HG03196 (cell line): ENCODE measurements at regions not wholly inside any gene's neighbourhood (a gene's known extent, or its start where the extent isn't known, plus 50 kb on each side); places are given as distances from the start of the nearest gene placed in this dataset.

Source experiments
- ATAC-seq: cut with Tn5 transposase; IDR thresholded peaks from one replicate; pipeline ENCODE4 v1.9.1; 2021; ENCODE audit not compliant: unreplicated experiment

DNA sequence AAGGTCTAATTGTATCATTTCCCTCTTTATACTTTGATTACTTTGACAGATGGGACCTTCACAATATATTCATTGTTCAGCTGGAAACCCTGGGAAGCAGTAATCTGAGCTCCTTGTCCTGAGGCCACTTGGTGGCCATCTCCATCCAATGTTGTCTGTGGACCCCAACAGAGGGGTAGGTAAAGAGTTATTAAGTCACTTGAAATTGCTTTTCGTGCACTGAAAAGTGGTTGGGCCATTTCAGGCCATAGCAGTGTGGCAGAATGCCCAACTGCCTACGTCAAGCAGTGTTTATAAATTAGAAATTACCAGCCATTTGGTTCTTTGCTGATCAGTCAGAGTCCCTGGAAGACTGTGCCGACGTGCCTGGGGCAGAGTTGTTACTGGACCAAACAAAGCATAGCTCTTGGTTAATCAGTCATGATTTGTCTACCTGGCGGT is 308.3 kb upstream of the USP25 start:
- ATAC-seq = no peak

DNA sequence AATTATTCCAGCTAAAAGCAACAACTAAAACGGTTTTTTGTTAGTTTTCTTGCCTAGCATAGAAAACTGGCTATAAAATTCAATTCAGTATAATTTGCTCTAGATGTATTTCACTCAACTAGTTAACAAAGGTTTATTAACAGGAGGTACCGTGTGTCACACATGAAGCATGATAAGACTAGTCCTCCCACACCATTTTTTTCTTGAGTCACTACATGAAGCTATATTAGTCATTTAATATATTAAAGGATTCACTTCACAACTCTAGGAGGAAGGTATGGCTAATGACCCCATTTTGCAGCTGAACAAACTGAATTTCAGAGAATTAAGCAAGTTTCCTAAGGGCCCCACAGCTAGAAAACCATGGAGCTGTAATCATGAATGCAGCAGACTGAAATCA is 307.8 kb upstream of the USP25 start:
- no peak for ATAC-seq

DNA sequence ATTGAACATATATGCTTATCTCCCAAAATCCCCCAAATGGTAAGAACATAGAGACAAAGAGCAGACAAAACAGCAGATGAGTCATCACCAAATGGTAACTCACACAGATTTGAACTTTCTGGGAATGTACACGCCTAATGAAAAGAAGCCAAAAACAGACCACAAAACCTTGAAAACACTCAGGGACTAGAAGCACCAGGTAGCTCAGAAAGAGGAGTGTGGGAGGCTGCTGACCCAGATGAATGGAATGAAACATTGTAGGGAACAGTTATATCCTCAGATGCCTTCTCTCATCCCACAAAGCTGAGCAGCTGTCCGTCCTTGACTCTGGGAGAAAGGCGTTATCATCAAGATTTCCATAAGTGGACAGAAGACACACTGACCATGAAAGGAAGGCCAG is 307.0 kb upstream of the USP25 start:
- no peak for ATAC-seq

DNA sequence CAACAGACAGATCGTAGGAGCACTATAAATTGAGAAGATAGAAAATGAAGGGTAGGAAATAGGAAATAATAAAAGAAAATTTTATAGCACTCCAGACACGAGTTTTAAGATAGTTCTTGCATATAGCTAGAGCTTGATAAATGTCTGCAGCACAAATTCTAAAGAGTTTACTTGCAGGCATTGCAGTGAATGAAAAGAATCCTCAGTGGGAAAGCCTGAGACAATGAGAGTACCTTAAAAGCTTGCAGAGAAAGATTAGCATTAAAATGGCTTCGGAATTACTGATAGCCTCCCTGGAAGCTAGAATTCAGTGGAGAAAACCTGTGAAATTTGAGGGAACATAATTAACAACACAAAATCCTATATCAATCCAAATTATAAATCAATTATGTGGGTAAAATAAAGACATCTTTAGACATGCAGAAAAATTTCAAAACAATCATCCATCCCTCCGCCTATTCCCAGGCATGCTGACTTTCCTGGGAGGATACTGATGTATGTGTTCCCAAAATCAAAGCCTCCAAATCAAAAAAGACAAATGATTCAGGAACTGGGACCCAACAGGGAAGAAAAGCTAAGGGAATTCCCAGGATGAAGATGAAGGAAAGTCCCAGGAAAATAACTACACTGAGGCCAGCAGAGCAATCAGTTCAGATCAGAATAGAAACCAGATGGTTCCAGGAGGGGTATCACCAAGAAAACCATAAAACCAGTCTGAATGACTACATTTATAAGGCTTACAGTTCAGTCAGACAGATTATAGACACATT is 305.9 kb upstream of the USP25 start:
- ATAC-seq = no peak

DNA sequence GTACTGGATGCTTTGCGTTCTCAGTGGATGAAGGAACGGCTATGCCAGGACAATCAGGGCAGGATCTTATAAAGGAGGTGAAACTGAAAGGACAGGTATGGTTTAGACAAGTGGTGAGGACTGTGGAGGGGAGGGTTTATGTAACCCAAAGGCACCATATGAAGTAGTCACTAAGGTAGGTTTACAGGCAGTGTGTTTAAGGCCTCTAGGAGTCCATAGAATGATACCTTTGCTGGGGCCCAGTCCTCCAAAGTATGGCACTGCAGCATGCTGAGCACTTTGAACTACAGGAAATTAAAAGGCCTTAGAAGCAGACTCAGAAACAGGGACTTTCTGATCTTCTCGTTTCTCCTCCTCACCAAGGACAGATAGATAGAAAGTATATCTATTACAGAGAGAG is 304.7 kb upstream of the USP25 start:
- no peak for ATAC-seq

DNA sequence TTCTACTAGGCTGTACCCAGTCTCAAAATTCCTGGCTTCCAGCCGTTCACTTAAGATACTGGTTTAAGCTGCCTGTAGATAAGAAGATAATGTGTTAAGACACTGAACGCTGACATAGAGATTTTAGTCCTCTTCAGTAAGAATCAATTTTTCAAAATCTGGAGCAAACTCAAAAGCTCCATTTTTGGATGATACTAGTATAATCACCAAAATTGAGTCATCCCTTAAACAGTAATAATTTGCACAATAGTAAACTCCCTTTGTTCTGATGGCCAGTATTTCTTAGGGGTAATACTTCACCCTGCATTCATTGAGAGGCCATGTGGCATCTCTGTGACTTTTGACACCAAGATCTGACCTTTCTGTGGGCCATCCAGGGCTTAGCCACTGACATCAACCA is 299.8 kb upstream of the USP25 start:
- no peak for ATAC-seq

DNA sequence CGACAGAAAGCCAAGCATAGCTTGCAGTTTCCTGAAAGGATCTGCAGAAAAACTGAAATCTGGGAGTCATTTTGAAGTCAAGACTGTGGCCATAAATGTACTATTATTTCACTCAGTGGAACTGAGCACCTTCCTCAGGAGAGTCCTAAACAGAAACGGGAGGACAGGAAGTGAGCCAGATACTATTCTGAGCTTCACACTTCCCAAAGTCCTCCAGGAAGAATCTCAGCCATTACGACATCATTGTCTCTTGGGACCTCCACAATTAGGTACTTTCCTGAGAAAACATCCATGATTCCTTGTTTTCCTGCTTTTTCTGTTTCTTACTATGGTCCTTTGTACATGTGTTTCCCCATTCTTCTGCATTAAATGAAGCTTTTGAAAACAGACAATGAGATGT is 299.2 kb upstream of the USP25 start:
- no peak for ATAC-seq

DNA sequence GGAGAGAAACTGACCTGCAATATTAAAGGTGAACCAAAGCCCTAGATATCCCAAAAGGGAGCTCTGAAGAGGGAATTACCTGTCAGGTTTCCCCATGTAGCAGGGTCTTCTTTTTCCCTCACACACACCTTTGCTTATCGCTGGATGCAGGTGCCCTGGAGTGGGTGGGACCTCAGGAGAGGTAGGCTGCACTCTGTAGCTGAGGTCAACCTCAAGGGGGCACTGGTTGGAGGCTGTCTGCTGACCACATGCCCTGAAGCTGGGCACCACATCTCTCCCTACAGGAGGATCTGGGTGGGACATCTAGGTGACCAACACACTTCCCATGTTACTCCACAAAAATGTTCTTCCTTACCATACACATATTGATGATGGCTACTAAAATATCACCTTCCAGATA is 298.7 kb upstream of the USP25 start:
- no peak for ATAC-seq

DNA sequence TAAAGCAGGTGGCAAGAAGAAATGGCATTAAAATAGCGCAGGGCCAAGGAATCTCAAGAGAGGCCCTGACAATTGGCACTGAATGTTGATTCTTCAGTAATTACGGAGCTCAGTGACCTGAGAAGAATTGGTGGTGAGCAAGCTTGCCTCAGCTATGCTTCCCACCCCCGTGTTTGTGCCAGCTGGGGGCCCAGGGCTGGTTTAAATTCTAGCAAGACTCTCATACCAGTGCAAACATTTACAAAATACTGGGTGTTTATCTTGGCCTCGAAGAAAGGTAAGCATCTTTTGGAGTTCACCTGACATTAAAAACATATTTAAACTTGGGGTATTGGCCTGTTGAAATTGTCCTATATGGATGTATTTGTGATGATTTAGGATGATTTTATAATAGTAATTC is 296.7 kb upstream of the USP25 start:
- ATAC-seq = no peak

DNA sequence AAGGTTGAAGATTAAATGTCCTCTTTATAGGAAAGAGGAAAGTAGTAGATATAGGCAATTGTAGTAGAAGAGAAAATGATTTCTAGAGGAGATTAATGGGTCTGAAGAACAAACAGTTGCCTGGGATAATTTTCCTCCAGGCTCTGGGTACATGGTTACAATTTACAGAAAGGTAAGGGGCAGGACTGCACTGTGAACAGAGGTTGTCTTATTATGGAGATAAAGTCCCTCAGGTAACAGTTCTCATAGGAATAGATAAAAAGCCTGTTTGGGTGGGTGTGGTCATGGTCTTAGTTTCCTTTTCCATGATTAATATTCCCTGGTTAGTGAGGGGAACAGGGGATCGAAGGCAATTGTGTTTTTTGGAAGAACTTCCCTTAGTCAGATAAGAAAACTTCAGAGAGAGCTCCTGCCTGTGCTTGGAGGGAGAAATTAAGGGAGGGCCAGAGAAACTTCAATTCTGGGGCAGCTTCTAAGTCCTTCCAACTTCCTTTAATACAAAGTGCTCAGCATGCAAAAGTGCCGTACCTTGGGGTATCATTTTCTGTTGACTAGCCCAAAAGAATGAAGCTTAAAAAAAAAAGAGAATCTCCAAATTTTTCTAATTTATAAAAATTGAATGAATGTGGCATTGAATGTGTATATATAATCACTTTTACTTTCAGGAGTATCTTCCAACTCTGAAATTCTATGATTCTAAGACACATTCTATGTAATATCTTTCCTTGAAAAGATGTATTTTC is 295.4 kb upstream of the USP25 start:
- no peak for ATAC-seq

DNA sequence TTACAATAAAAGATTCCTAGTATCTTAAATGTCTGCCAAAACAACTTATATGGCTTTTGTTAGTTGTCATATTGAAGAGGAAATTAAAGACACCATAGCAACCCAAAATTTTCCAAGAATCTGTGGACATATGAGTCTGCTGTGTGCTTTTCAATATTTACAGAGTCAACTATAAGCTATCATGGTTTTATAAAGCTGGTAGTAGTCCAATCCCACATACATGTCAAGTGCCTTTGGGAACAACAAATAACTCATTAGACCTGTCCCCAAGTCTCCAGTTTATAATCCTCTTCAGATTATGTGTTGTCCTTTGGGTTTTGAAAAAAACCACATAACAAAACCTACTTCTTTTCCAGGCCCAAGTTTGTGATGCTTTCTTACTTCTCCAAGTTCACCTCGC is 293.8 kb upstream of the USP25 start:
- no peak for ATAC-seq

DNA sequence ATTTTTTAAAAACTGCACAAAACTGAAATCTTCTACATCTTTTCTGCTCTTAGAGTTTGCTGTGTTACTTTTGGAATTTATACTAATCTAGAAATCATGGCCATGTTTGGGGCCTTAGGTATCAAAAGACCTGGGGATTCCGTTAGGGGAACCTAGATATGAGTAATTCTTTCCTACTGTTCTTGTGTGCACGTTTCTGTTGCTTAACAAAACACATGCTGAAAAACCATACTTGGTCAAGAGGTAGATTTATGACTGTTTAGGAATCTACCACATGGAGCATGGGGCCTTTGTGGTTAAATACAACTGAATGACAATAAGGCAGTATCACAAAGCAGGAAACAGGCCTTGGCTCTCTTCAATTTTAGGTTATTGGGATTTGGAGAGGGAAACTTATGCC is 291.9 kb upstream of the USP25 start:
- ATAC-seq = no peak

DNA sequence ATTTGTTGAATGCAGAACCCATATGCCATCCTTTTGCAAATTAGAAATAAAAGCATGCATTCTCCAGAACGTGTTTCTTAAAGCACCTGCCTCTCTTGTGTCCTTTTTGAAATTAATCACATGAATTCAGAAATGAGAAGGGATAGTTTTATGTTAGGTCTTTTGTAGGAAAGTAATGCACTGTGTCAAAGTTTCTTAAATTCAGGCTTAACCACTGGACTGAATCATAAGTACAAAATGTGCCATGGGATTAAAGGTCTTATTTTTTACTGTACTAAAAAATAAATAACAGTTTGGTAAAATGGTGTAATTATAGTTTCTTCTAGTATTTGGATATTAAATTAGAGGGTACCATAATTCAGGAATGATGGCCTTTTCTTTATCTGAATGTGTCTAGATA is 290.1 kb upstream of the USP25 start:
- ATAC-seq = no peak

DNA sequence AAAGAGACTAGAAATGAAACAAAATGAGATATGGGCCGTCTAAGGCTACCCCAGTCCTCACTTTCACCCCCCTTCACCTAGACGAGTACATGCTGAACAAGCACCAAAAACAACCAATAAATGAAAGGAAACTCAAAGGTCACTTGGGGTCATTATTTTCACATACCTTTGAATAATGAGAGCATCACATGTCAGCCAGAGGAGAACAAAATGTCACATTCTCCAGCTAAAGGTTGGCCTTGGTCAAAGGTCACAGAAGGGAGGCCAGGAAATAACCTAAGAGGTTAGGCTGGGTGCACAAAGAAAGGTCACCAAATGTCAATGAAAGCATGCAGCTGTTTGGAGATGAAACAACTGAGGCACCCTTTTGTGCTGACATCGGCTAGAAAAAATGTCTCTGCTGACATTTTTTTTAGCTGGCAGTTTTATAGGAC is 288.7 kb upstream of the USP25 start:
- ATAC-seq = no peak

DNA sequence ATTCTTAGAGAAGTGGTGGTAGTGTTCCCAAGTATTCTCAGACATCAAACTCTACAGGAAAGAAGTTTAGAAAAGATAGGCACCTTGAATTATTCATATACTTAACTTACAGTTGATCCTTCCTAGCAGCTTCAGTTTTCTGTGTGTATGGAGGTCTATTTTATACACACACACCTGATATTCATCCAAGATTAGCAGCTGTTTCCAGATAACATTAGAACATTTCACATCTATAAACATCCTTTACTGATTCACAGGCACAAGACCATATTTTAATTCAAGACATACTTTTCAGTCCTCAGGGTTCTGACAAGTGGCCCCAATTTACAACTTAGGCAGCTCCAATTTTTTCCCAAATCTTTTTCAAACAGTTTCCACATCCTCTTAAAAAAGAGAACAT is 287.8 kb upstream of the USP25 start:
- ATAC-seq = no peak

DNA sequence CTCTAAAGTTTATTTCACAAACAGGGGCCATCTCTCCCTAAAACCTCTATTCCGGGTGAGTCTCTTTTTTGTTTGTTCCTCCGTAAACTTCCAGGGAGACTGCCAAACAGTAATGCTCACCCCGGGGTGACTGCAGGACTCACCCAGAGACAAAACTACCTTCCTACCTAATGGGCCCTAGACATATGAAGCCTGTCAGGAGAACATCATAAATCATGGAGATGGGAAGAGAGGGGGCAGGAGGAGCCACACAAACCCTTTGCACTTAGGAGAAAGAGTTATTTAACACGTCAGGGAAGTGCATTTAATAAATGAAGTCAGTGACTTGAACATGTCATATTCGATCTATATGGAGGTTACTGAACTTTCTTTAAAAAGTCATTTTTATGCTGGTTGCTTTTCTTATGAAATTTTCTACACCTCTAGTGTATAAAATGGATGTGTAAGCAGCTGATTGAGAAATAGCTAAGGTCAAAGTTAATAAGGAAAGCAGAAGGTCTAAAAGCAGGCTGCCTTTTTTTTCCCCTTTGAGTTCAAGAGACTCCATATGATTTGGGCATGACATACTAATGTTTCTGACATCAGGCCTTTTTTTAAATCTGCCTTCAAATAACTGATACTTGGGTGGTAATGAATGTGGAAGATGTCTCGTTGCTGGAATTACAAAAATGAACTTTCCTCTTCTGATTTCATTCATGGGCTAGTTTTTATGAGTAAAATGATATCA is 286.9 kb upstream of the USP25 start:
- no peak for ATAC-seq

DNA sequence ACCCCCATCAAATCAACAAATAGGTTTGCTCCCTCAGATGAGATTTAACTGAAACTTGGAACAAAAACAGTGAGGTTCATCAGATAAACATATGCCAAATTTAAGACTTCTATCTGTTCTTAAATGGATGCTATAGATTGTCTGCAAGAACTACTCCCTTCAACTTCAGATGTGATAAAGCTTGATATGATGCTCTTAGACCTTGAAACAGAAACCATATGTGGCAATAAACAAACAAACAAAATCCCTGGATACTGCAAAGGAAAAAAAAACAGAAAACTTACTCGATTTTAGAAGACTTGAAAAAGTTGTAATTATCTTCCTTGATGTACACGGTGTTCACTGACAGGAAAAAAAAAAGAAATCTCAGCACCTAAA is 286.1 kb upstream of the USP25 start:
- ATAC-seq = no peak

DNA sequence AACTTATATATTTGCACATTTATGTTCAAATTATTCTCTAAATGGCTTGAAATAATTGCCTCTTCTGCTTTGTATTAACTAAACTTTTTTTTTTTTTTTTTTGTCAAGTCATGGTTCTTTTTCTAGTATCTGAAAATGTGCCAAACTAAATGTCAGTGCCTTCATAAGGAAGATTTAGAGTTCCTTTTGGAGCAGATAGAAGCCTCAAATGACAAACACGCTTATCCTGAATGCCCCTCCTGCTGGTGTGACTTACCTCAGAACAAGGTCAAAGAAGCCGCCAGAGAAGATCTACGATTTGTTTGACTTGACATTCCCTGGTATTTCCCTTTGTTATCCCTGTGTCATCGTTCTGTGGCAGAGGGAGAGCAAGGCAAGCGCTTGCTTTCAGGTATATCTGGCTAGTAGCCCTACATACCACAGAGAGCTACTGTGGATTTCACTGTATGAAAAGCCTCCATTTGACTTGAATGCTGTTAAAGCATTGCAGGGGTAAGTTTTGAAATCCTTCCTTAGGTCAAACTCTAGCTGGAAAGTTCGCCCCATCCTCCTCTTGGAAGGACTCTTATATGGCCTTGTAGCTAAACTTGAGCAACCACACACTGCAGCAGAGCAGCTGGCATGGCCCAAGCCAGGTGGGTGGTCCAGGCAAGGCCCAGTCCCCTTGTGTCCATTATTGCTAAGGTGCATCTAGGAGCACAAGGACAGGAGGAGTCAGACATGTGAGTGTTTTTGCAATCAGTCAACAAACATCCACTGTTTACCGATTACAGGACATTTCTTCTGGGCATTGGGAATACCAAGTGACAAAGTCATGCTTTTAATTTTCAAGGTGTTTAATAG is 285.4 kb upstream of the USP25 start:
- no peak for ATAC-seq

DNA sequence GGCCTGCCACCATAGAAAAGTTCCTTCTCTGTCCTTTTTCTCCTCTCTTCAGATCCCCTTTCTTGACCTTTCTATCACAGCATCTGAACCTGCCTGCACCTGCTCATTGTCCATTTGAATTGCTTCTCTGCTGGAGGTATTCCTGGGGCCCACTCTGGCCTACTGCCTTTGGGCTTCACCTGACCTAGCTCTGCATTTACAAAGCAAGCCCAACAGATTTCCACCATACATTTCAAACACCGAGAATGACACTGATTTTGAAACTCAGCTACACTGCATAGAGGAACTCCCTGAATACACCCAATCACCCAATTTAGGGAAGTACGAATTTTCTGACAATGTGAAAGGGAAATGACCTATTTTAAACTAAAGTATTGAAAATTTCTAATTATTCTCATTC is 284.5 kb upstream of the USP25 start:
- ATAC-seq = no peak

DNA sequence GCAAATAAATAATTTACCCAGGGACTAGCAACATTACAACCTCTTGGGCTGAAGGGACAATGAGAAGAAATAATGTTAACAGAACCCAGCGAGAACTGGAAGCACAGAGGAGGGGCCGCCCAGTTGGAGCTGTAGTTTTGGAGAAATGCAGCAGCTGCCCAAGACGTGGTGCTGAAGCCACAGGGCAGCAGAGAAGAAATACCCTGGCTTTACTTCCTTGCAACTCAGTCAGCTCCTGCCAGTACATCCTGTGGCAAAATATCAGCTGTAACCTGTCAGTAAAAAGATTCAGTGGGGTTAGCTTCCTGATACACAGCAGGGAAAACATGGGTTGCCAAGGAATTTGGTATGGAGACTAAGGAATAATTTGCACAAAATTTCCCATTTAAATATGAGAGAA is 283.6 kb upstream of the USP25 start:
- no peak for ATAC-seq

DNA sequence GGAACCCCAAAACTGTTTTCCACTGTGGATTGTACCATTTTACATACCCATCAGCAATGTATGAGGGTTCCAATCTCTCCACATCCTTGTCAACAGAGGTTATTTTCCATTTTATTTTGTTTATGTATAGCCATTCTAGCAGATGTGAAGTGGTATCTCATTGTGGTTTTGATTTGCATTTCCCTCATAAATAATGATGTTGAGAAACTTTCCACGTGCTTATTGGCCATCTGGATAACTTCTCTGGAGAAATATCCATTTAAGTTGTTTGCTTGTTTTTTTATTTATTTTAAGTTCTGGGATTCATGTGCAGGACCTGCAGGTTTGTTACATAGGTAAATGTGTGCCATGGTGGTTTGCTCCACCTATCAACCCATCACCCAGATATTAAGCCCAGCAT is 280.2 kb upstream of the USP25 start:
- no peak for ATAC-seq
